Endothelial cell of umbilical vein (primary cell): ENCODE measurements at regions not wholly inside any gene's neighbourhood (a gene's known extent, or its start where the extent isn't known, plus 50 kb on each side); places are given as distances from the start of the nearest gene placed in this dataset.

Experiments
- BruUV-seq: library from RNA; stranded (reverse); fragments of 400-500 nt; replicated peaks from 2 replicates; lab custom pipeline; 2021; lab: Mats Ljungman, UMichigan
- CTCF ChIA-PET: fragments of 300-600, 350-600 bp; sonication (Branson Sonifier 250); formaldehyde crosslinking; loops from one replicate; lab custom pipeline; 2021; ENCODE audit warnings: antibody characterized with exemption, inconsistent platforms; lab: Charles Lee
- POLR2A ChIA-PET: fragments of 300-600, 350-600 bp; sonication (Branson Sonifier 250); formaldehyde crosslinking; loops from one replicate; lab custom pipeline; 2021; ENCODE audit warnings: antibody characterized with exemption, inconsistent platforms; lab: Charles Lee
- DNase-seq: peaks from one replicate; pipeline ENCODE4 v3.0.0-alpha.2; 2011; ENCODE audit warnings: low read depth, low spot score
- FAIRE-seq: peaks from 2 replicates; lab custom pipeline; 2011; peaks lifted over from hg19 to GRCh38; lab: Jason Lieb, UNC
- H2AFZ ChIP-seq: 2 replicates; pipeline ENCODE4 v1.6.0; 2012; ENCODE audit warnings: low read depth, low read length, control low read depth, inconsistent platforms
- H3K27ac ChIP-seq: 2 replicates; pipeline ENCODE4 v1.5.1; 2011; ENCODE audit warnings: low read depth, mild to moderate bottlenecking, control low read depth, low read length, moderate library complexity; ENCODE audit not compliant: insufficient read depth
- H3K27me3 ChIP-seq, 2 experiments: 2 replicates each; pipeline versions ENCODE4 v1.6.0 to v1.6.1; 2011; ENCODE audit warnings: low read length in 2 of 2, mixed read lengths in 1 of 2; ENCODE audit not compliant: control insufficient read depth in 2 of 2, insufficient read depth in 2 of 2
- H3K36me3 ChIP-seq, 2 experiments: 2 replicates in 1 of 2; 3 replicates in 1 of 2; pipeline ENCODE4 v1.5.1; 2011; ENCODE audit warnings: low read length in 2 of 2, mild to moderate bottlenecking in 1 of 2, moderate library complexity in 1 of 2; ENCODE audit not compliant: control insufficient read depth in 2 of 2, insufficient read depth in 2 of 2; ENCODE audit errors: extremely low read depth in 1 of 2
- H3K4me1 ChIP-seq: 3 replicates; pipeline ENCODE4 v1.5.1; 2011; ENCODE audit warnings: mild to moderate bottlenecking, low read length; ENCODE audit not compliant: control insufficient read depth, insufficient read depth; ENCODE audit errors: extremely low read depth
- H3K4me2 ChIP-seq: 2 replicates; pipeline ENCODE4 v1.6.1; 2011; ENCODE audit warnings: low read length, control low read depth, mixed read lengths; ENCODE audit not compliant: insufficient read depth
- H3K4me3 ChIP-seq, 3 experiments: fragments of 200-600 bp in 1 of 3; sonication (generic), shearing (Covaris generic) in 1 of 3; replicated peaks in 1 of 3; 2 replicates each; pipeline ENCODE4 v1.5.1; 2011 to 2016; ENCODE audit warnings: control low read depth in 3 of 3, low read length in 3 of 3, mild to moderate bottlenecking in 2 of 3, inconsistent platforms in 1 of 3, low read depth in 1 of 3, moderate library complexity in 1 of 3; ENCODE audit not compliant: insufficient read depth in 1 of 3
- H3K79me2 ChIP-seq: 2 replicates; pipeline ENCODE4 v1.6.0; 2012; ENCODE audit warnings: low read length, inconsistent platforms; ENCODE audit not compliant: control insufficient read depth, insufficient read depth
- H3K9ac ChIP-seq: replicated peaks from 2 replicates; pipeline ENCODE3; 2011; ENCODE audit warnings: low read length, control low read depth; ENCODE audit not compliant: insufficient read depth; ENCODE audit errors: extremely low read depth
- H3K9me1 ChIP-seq: replicated peaks from 3 replicates; pipeline ENCODE4 v1.6.0; 2011; ENCODE audit warnings: mild to moderate bottlenecking, low read length; ENCODE audit not compliant: control insufficient read depth, insufficient read depth; ENCODE audit errors: extremely low read depth
- H3K9me3 ChIP-seq: replicated peaks from 2 replicates; pipeline ENCODE4 v1.5.1; 2012; ENCODE audit warnings: low read length, inconsistent platforms; ENCODE audit not compliant: control insufficient read depth, insufficient read depth
- H4K20me1 ChIP-seq: replicated peaks from 2 replicates; pipeline ENCODE3; 2011; ENCODE audit warnings: mild to moderate bottlenecking, low read length; ENCODE audit not compliant: control insufficient read depth, insufficient read depth; ENCODE audit errors: extremely low read depth
- CTCF ChIP-seq, 2 donors: IDR thresholded peaks; 1 replicate in 1 of 2; 2 replicates in 1 of 2; pipeline ENCODE4 v1.5.1; 2011; ENCODE audit warnings: low read length in 2 of 2, mild to moderate bottlenecking in 2 of 2, moderate library complexity in 2 of 2, control low read depth in 1 of 2, inconsistent platforms in 1 of 2, low read depth in 1 of 2; ENCODE audit not compliant: insufficient read depth in 1 of 2; ENCODE audit errors: extremely low read depth in 1 of 2
- EZH2 ChIP-seq: IDR thresholded peaks from 2 replicates; pipeline ENCODE4 v1.6.1; 2012; ENCODE audit warnings: borderline replicate concordance, low read depth, mild to moderate bottlenecking, moderate library complexity, low read length, inconsistent platforms; ENCODE audit not compliant: severe bottlenecking
- FOS ChIP-seq: IDR thresholded peaks from 2 replicates; pipeline ENCODE4 v1.6.1; 2011; ENCODE audit warnings: mild to moderate bottlenecking, low read length, moderate library complexity, borderline replicate concordance; ENCODE audit not compliant: insufficient read depth
- GATA2 ChIP-seq: IDR thresholded peaks from 2 replicates; pipeline ENCODE4 v1.7.0; 2011; ENCODE audit warnings: low read depth, mild to moderate bottlenecking, moderate library complexity, mixed read lengths, low read length; ENCODE audit not compliant: insufficient read length, insufficient read depth
- JUN ChIP-seq: IDR thresholded peaks from 2 replicates; pipeline ENCODE4 v1.6.1; 2011; ENCODE audit warnings: borderline replicate concordance, low read depth; ENCODE audit not compliant: insufficient read length, insufficient read depth
- MYC ChIP-seq: IDR thresholded peaks from one replicate; pipeline ENCODE4 v1.6.1; 2011; ENCODE audit warnings: mild to moderate bottlenecking, low read depth, low read length
- POLR2A ChIP-seq: IDR thresholded peaks from 2 replicates; pipeline ENCODE4 v1.6.1; 2012; ENCODE audit warnings: low read depth, mild to moderate bottlenecking, control low read depth, low read length
- POLR2AphosphoS5 ChIP-seq: IDR thresholded peaks from 2 replicates; pipeline ENCODE4 v1.6.1; 2012; ENCODE audit warnings: low read depth, mild to moderate bottlenecking, control low read depth, low read length, moderate library complexity; ENCODE audit not compliant: insufficient read depth
- dilution Hi-C: fragments of 300-500 bp; cut with MboI; formaldehyde crosslinking; loops from one replicate; pipeline ENCODE4 v1.15.0; 2019; ENCODE audit warnings: low sequenced_read_pairs; ENCODE audit not compliant: extremely low pct_ligation_motif_present
- intact Hi-C: fragments of 100-400 bp; cut with micrococcal nuclease; formaldehyde crosslinking; loops from one replicate; pipeline ENCODE4 v1.10.0; 2022
- TF ChIP-seq, protein P1 (sequence below): IDR thresholded peaks from 2 replicates; pipeline ENCODE4 v1.6.1; 2011; ENCODE audit not compliant: insufficient read depth, insufficient read length

GRCh38 chr22:46075764-46076531 is 74.4 kb upstream of the PPARA start:
- CTCF ChIA-PET = interaction anchor here (1.3 to 6.9 kb wide), 4 partner anchors 12 to 69 kb away, joined by 3 to 65 read pairs (median 6); no protein-coding TSS in a partner anchor
- Histone ChIP-seq H3K27me3 (no peaks in the 10 kb centered on the region), H3K36me3 (peaks cover 0 to 8% of the 10 kb centered on the region in 2 experiments), H3K4me2 (peak overlapping the region; percentile 91), H3K9me1 (no peaks in the 10 kb centered on the region), H2AFZ (no peak overlapping the region), H3K4me1 (peaks cover 44% of the 10 kb centered on the region), H3K27ac (peak overlapping the region; percentile 27), H3K79me2 (peaks cover 95% of the 10 kb centered on the region), H4K20me1 (peaks cover 4% of the 10 kb centered on the region), H3K9ac (peak overlapping the region; percentile 17), H3K9me3 (no peaks in the 10 kb centered on the region), H3K4me3 (peak overlapping the region in 2 of 3 experiments; percentile 5 to 88)
- intact Hi-C loops = no loop called here
- no peak for DNase-seq
- FAIRE-seq = no peak
- no TSS peak for BruUV-seq
- dilution Hi-C loops = no loop called here
- TF ChIP-seq EZH2 (no peak), POLR2A (no peak), FOS (no peak), CTCF (IDR thresholded peaks at IDR 0.05; ENCODE audit: extremely low read depth in 1 of 2, insufficient read depth in 1 of 2, low read depth in 1 of 2, low read length in 2 of 2) (no peak), JUN (no peak), GATA2 (no peak), POLR2AphosphoS5 (no peak), MYC (no peak)
- TF ChIP-seq, protein P1, sequence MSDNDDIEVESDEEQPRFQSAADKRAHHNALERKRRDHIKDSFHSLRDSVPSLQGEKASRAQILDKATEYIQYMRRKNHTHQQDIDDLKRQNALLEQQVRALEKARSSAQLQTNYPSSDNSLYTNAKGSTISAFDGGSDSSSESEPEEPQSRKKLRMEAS = no peak
- POLR2A ChIA-PET = no interaction called here
